ENCODE measurements at regions not wholly inside any gene's neighbourhood (a gene's known extent, or its start where the extent isn't known, plus 50 kb on each side); places are given as distances from the start of the nearest gene placed in this dataset.

- Histone ChIP-seq H4K20me1 (ENCODE audit: insufficient read depth, low read length) (no peaks in the 10 kb centered on the region), H3K27me3 (replicated peaks; ENCODE audit: insufficient read depth, low read length) (no peaks in the 10 kb centered on the region), H2AFZ (ENCODE audit: low read length) (no peak overlapping the region), H3F3A (ENCODE audit: insufficient read depth, low read length) (no peaks in the 10 kb centered on the region), H3K27ac (ENCODE audit: low read length) (no peak overlapping the region), H3K9me2 (replicated peaks; ENCODE audit: insufficient read depth, low read length) (no peaks in the 10 kb centered on the region), H3K9me3 (replicated peaks; ENCODE audit: insufficient read depth, low read length) (no peaks in the 10 kb centered on the region), H3K4me1 (ENCODE audit: low read length) (no peaks in the 10 kb centered on the region), H3K79me2 (ENCODE audit: low read length) (no peaks in the 10 kb centered on the region), H3K4me3 (ENCODE audit: low read length) (no peak overlapping the region), H3K36me3 (replicated peaks; ENCODE audit: insufficient read depth, low read length) (no peaks in the 10 kb centered on the region), H3K4me2 (ENCODE audit: low read depth, low read length) (no peak overlapping the region), H3K9ac (ENCODE audit: low read length) (no peak overlapping the region)
- no peak for DNase-seq
- TF ChIP-seq CTCF (IDR thresholded peaks at IDR 0.05; ENCODE audit: low read length), result no peak
- TF ChIP-seq EZH2 (optimal IDR thresholded peaks at IDR 0.05; ENCODE audit: low read depth, low read length), result no peak
- TF ChIP-seq EZH2phosphoT487 (IDR thresholded peaks at IDR 0.05; ENCODE audit: low read length), result no peak
Observed at GRCh38 chr3:6532101-6532500, 328.8 kb upstream of the GRM7 start.

GRCh38 chr3:6540981-6541380 lies 319.9 kb upstream of the GRM7 start:
- DNase-seq, result peak; percentile 31
- Histone ChIP-seq H3K36me3 (replicated peaks; ENCODE audit: insufficient read depth, low read length) (no peaks in the 10 kb centered on the region), H3F3A (ENCODE audit: insufficient read depth, low read length) (no peaks in the 10 kb centered on the region), H3K27me3 (replicated peaks; ENCODE audit: insufficient read depth, low read length) (no peaks in the 10 kb centered on the region), H3K9me2 (replicated peaks; ENCODE audit: insufficient read depth, low read length) (no peaks in the 10 kb centered on the region), H3K4me1 (ENCODE audit: low read length) (no peaks in the 10 kb centered on the region), H3K9ac (ENCODE audit: low read length) (no peak overlapping the region), H4K20me1 (ENCODE audit: insufficient read depth, low read length) (no peaks in the 10 kb centered on the region), H3K79me2 (ENCODE audit: low read length) (no peaks in the 10 kb centered on the region), H3K4me2 (ENCODE audit: low read depth, low read length) (no peak overlapping the region), H3K27ac (ENCODE audit: low read length) (no peak overlapping the region), H3K9me3 (replicated peaks; ENCODE audit: insufficient read depth, low read length) (no peaks in the 10 kb centered on the region), H2AFZ (ENCODE audit: low read length) (no peak overlapping the region), H3K4me3 (ENCODE audit: low read length) (no peak overlapping the region)
- TF ChIP-seq EZH2 (optimal IDR thresholded peaks at IDR 0.05; ENCODE audit: low read depth, low read length) (no peak), EZH2phosphoT487 (IDR thresholded peaks at IDR 0.05; ENCODE audit: low read length) (no peak), CTCF (IDR thresholded peaks at IDR 0.05; ENCODE audit: low read length) (no peak)

- no peaks in the 10 kb centered on the region for H3K27me3 ChIP-seq (replicated peaks; ENCODE audit: insufficient read depth, low read length)
- no peaks in the 10 kb centered on the region for H3K4me1 ChIP-seq (ENCODE audit: low read length)
- no peaks in the 10 kb centered on the region for H4K20me1 ChIP-seq (ENCODE audit: insufficient read depth, low read length)
- DNase-seq, result no peak
- H3K27ac ChIP-seq (ENCODE audit: low read length), result no peak overlapping the region
- no peaks in the 10 kb centered on the region for H3K36me3 ChIP-seq (replicated peaks; ENCODE audit: insufficient read depth, low read length)
- no peaks in the 10 kb centered on the region for H3K9me2 ChIP-seq (replicated peaks; ENCODE audit: insufficient read depth, low read length)
- H3K4me3 ChIP-seq (ENCODE audit: low read length), result no peak overlapping the region
- H3K4me2 ChIP-seq (ENCODE audit: low read depth, low read length), result no peak overlapping the region
- TF ChIP-seq EZH2phosphoT487 (IDR thresholded peaks at IDR 0.05; ENCODE audit: low read length), result no peak
- H3F3A ChIP-seq (ENCODE audit: insufficient read depth, low read length), result no peaks in the 10 kb centered on the region
- no peak overlapping the region for H2AFZ ChIP-seq (ENCODE audit: low read length)
- no peak overlapping the region for H3K9ac ChIP-seq (ENCODE audit: low read length)
- H3K9me3 ChIP-seq (replicated peaks; ENCODE audit: insufficient read depth, low read length), result no peaks in the 10 kb centered on the region
- no peaks in the 10 kb centered on the region for H3K79me2 ChIP-seq (ENCODE audit: low read length)
Observed at GRCh38 chr3:6542795-6543194, 318.1 kb upstream of the GRM7 start.

- no peak for TF ChIP-seq EZH2phosphoT487 (IDR thresholded peaks at IDR 0.05; ENCODE audit: low read length)
Observed at GRCh38 chr3:6549296-6549695, 311.6 kb upstream of the GRM7 start.

More at GRCh38 chr3:6549296-6549695, 311.6 kb upstream of the GRM7 start:
- Histone ChIP-seq H3K9ac (ENCODE audit: low read length) (no peak overlapping the region), H3K4me2 (ENCODE audit: low read depth, low read length) (no peak overlapping the region), H3F3A (ENCODE audit: insufficient read depth, low read length) (no peaks in the 10 kb centered on the region), H3K36me3 (replicated peaks; ENCODE audit: insufficient read depth, low read length) (no peaks in the 10 kb centered on the region), H3K9me3 (replicated peaks; ENCODE audit: insufficient read depth, low read length) (no peaks in the 10 kb centered on the region), H3K4me1 (ENCODE audit: low read length) (no peaks in the 10 kb centered on the region), H3K9me2 (replicated peaks; ENCODE audit: insufficient read depth, low read length) (no peaks in the 10 kb centered on the region), H2AFZ (ENCODE audit: low read length) (no peak overlapping the region), H4K20me1 (ENCODE audit: insufficient read depth, low read length) (no peaks in the 10 kb centered on the region), H3K27ac (ENCODE audit: low read length) (no peak overlapping the region), H3K27me3 (replicated peaks; ENCODE audit: insufficient read depth, low read length) (no peaks in the 10 kb centered on the region), H3K4me3 (ENCODE audit: low read length) (no peak overlapping the region), H3K79me2 (ENCODE audit: low read length) (no peaks in the 10 kb centered on the region)
- no peak for DNase-seq
